ENCODE measurements at regions not wholly inside any gene's neighbourhood (a gene's known extent, or its start where the extent isn't known, plus 50 kb on each side); places are given as distances from the start of the nearest gene placed in this dataset.

GRCh38 chr2:18169121-18169892, 290.8 kb downstream of the KCNS3 start:
- no peak overlapping the region for H3K4me2 ChIP-seq (replicated peaks; ENCODE audit: low read depth, low read length, poor library complexity, severe bottlenecking)
- H3K27ac Mint-ChIP-seq: no peak overlapping the region
- no peaks in the 10 kb centered on the region for H3K9me3 ChIP-seq (ENCODE audit: control extremely low read depth in 1 of 3, control insufficient read depth in 2 of 3, insufficient read depth in 1 of 3, low read length in 2 of 3)
- no peak overlapping the region for H3K4me3 ChIP-seq (ENCODE audit: control extremely low read depth in 1 of 5, extremely low read depth in 1 of 5, insufficient read depth in 1 of 5, low read depth in 2 of 5, low read length in 4 of 5)
- TF ChIP-seq EZH2 (IDR thresholded peaks at IDR 0.05; ENCODE audit: borderline replicate concordance, insufficient read depth, low read depth, low read length, poor library complexity, severe bottlenecking): no peak
- TF ChIP-seq CTCF (IDR thresholded peaks at IDR 0.05): no peak
- DNase-seq (no peak), ATAC-seq (ENCODE audit: low read depth) (no peak)
- H3K79me2 ChIP-seq (ENCODE audit: control insufficient read depth, insufficient read depth, low read length): no peaks in the 10 kb centered on the region
- ChIA-PET POLR2A (no interaction called here), CTCF (no interaction called here)
- no peaks in the 10 kb centered on the region for H3K4me1 ChIP-seq (ENCODE audit: control insufficient read depth in 2 of 2, insufficient read depth in 2 of 2, low read length in 2 of 2)
- WGBS (ENCODE audit: insufficient coverage): 93% methylated on average over 3 of the region's 5 CpGs
- H3K36me3 ChIP-seq (replicated peaks in 1 of 2; ENCODE audit: control extremely low read depth in 1 of 2, control insufficient read depth in 1 of 2, extremely low read depth in 1 of 2, insufficient read depth in 2 of 2, low read length in 1 of 2): no peaks in the 10 kb centered on the region
- no peak overlapping the region for H3K9ac ChIP-seq (ENCODE audit: low read length)
- no peaks in the 10 kb centered on the region for H4K20me1 ChIP-seq (ENCODE audit: control insufficient read depth, insufficient read depth, low read length, poor library complexity, severe bottlenecking)
- no peak overlapping the region for H3K27ac ChIP-seq (ENCODE audit: low read length in 2 of 2)
- no peaks in the 10 kb centered on the region for H3K9me3 Mint-ChIP-seq (ENCODE audit: insufficient read depth)
- peaks cover 0 to 7% (median 0%) of the 10 kb centered on the region in 4 experiments for H3K27me3 ChIP-seq (replicated peaks in 1 of 4; ENCODE audit: control extremely low read depth in 1 of 4, control insufficient read depth in 3 of 4, insufficient read depth in 4 of 4, low read length in 3 of 4)
- no peak overlapping the region for H2AFZ ChIP-seq (ENCODE audit: insufficient read depth, low read depth, low read length, poor library complexity, severe bottlenecking)
- no peaks in the 10 kb centered on the region for H3K4me1 Mint-ChIP-seq
- no peak overlapping the region for H3K4me3 Mint-ChIP-seq
- intact Hi-C loops (cut with micrococcal nuclease): no loop called here
- H3K27me3 Mint-ChIP-seq: peaks cover 30% of the 10 kb centered on the region

- CTCF ChIA-PET: interaction anchor here (1.3 kb wide), 1 partner anchor 9 kb away, joined by 4 read pairs; no protein-coding TSS in a partner anchor
- intact Hi-C loops (cut with micrococcal nuclease): no loop called here
- Mint-ChIP-seq H3K4me1 (no peaks in the 10 kb centered on the region), H3K4me3 (no peak overlapping the region), H3K27ac (no peak overlapping the region), H3K27me3 (peaks cover 30% of the 10 kb centered on the region), H3K9me3 (ENCODE audit: insufficient read depth) (no peaks in the 10 kb centered on the region)
- Histone ChIP-seq H3K4me1 (ENCODE audit: control insufficient read depth in 2 of 2, insufficient read depth in 2 of 2, low read length in 2 of 2) (no peaks in the 10 kb centered on the region), H3K27ac (ENCODE audit: low read length in 2 of 2) (no peak overlapping the region), H3K27me3 (replicated peaks in 1 of 4; ENCODE audit: control extremely low read depth in 1 of 4, control insufficient read depth in 3 of 4, insufficient read depth in 4 of 4, low read length in 3 of 4) (peaks cover 0 to 7% (median 0%) of the 10 kb centered on the region in 4 experiments), H3K9me3 (ENCODE audit: control extremely low read depth in 1 of 3, control insufficient read depth in 2 of 3, insufficient read depth in 1 of 3, low read length in 2 of 3) (no peaks in the 10 kb centered on the region), H2AFZ (ENCODE audit: insufficient read depth, low read depth, low read length, poor library complexity, severe bottlenecking) (no peak overlapping the region), H3K79me2 (ENCODE audit: control insufficient read depth, insufficient read depth, low read length) (no peaks in the 10 kb centered on the region), H3K4me2 (replicated peaks; ENCODE audit: low read depth, low read length, poor library complexity, severe bottlenecking) (no peak overlapping the region), H3K36me3 (replicated peaks in 1 of 2; ENCODE audit: control extremely low read depth in 1 of 2, control insufficient read depth in 1 of 2, extremely low read depth in 1 of 2, insufficient read depth in 2 of 2, low read length in 1 of 2) (no peaks in the 10 kb centered on the region), H3K4me3 (ENCODE audit: control extremely low read depth in 1 of 5, extremely low read depth in 1 of 5, insufficient read depth in 1 of 5, low read depth in 2 of 5, low read length in 4 of 5) (no peak overlapping the region), H4K20me1 (ENCODE audit: control insufficient read depth, insufficient read depth, low read length, poor library complexity, severe bottlenecking) (no peaks in the 10 kb centered on the region), H3K9ac (ENCODE audit: low read length) (no peak overlapping the region)
- WGBS (ENCODE audit: insufficient coverage): 94% methylated on average over 8 of the region's 8 CpGs
- TF ChIP-seq CTCF (IDR thresholded peaks at IDR 0.05) (no peak), EZH2 (IDR thresholded peaks at IDR 0.05; ENCODE audit: borderline replicate concordance, insufficient read depth, low read depth, low read length, poor library complexity, severe bottlenecking) (no peak)
- POLR2A ChIA-PET: no interaction called here
- ATAC-seq (ENCODE audit: low read depth): no peak
- DNase-seq: no peak
Observed at GRCh38 chr2:18167871-18168270, 289.4 kb downstream of the KCNS3 start.

Data from B cell (primary cell).